Ascending aorta (tissue), 2 donors: ENCODE measurements at regions not wholly inside any gene's neighbourhood (a gene's known extent, or its start where the extent isn't known, plus 50 kb on each side); places are given as distances from the start of the nearest gene placed in this dataset.

Source experiments
- DNase-seq, 2 donors: peaks; one replicate each; pipeline ENCODE4 v3.0.0-alpha.2; 2019; ENCODE audit warnings: low spot score in 2 of 2
- H3K27ac ChIP-seq, 2 donors: fragments of 200-600 bp; sonication (generic); one replicate each; pipeline ENCODE4 v1.5.1; 2016 to 2017; ENCODE audit warnings: mild to moderate bottlenecking in 1 of 2
- H3K27me3 ChIP-seq: fragments of 200-600 bp; sonication (generic); one replicate; pipeline ENCODE4 v1.5.1; 2017
- H3K36me3 ChIP-seq, 2 donors: fragments of 200-600 bp; sonication (generic); one replicate each; pipeline ENCODE4 v1.5.1; 2016
- H3K4me1 ChIP-seq, 2 donors: fragments of 200-600 bp; sonication (generic); one replicate each; pipeline ENCODE4 v1.5.1; 2016 to 2017; ENCODE audit warnings: mild to moderate bottlenecking in 1 of 2
- H3K4me3 ChIP-seq, 2 donors: fragments of 200-600 bp; sonication (generic); one replicate each; pipeline ENCODE4 v1.5.1; 2016 to 2017; ENCODE audit warnings: mild to moderate bottlenecking in 1 of 2
- H3K9me3 ChIP-seq, 2 donors: fragments of 200-600 bp; sonication (generic); one replicate each; pipeline ENCODE4 v1.5.1; 2016
- CTCF ChIP-seq, 3 experiments: fragments of 200-600 bp in 2 of 3; fragments of 450-650 bp in 1 of 3; sonication (generic) in 2 of 3; IDR thresholded peaks; one replicate each; pipeline ENCODE4 v1.5.1; 2016 to 2019; ENCODE audit warnings: antibody characterized with exemption in 3 of 3, mild to moderate bottlenecking in 1 of 3, moderate library complexity in 1 of 3
- intact Hi-C: fragments of 100-400 bp; cut with DNase I; formaldehyde crosslinking; loops from one replicate; pipeline ENCODE4 v1.15.1; 2023

DNA sequence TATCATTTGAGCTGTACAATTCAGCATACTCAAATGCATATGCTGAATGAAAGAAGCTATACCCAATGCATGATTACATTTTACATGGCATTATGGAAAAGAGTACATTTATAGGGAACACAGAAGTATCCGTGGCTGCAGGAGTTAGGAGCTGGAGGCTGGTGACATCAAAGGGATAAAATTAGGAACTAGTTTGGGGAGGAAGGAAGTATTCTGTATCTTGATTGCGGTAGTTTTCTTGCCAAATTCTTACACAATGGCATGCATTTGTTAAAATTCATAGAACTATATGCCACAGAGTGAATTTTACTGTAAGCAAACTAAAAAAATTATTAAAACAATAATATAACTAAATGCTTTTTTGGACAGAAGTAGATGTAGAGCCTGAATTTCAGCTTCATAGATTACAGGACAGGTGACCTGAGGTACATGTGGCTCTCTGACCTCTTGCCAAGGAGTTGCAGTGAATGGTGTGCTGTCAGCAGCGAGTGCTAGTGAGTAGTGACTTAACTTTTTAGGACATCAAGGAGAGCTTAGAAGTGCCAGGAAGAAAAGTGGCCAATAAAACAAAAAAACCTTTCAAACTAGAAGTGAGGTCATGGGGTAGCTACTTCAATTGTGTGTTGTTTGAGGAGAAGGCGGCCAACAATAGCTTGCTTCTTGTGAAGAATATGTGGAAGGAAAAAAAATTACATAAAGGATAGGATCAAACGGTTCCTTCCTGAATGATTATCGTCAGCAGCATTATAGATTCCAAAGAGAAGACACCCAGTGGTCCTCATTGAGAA is 514.9 kb upstream of the CLINT1 start:
- Histone ChIP-seq H3K27ac (no peak overlapping the region), H3K4me1 (no peaks in the 10 kb centered on the region), H3K36me3 (no peaks in the 10 kb centered on the region), H3K27me3 (no peaks in the 10 kb centered on the region), H3K4me3 (no peak overlapping the region), H3K9me3 (no peaks in the 10 kb centered on the region)
- TF ChIP-seq CTCF (IDR thresholded peaks at IDR 0.05), result no peak
- no peak for DNase-seq
- intact Hi-C loops, result no loop called here

GRCh38 chr5:158369241-158369640 is 510.3 kb upstream of the CLINT1 start:
- no peaks in the 10 kb centered on the region for H3K27me3 ChIP-seq
- no peak overlapping the region for H3K27ac ChIP-seq
- H3K9me3 ChIP-seq, result no peaks in the 10 kb centered on the region
- intact Hi-C loops, result no loop called here
- DNase-seq, result no peak
- H3K36me3 ChIP-seq, result no peaks in the 10 kb centered on the region
- H3K4me3 ChIP-seq, result no peak overlapping the region
- no peak for TF ChIP-seq CTCF (IDR thresholded peaks at IDR 0.05)
- H3K4me1 ChIP-seq, result no peaks in the 10 kb centered on the region

- intact Hi-C loops, result no loop called here
- Histone ChIP-seq H3K36me3 (no peaks in the 10 kb centered on the region), H3K9me3 (no peaks in the 10 kb centered on the region), H3K4me3 (no peak overlapping the region), H3K27ac (no peak overlapping the region), H3K4me1 (no peaks in the 10 kb centered on the region), H3K27me3 (no peaks in the 10 kb centered on the region)
- no peak for DNase-seq
- no peak for TF ChIP-seq CTCF (IDR thresholded peaks at IDR 0.05)
Observed at GRCh38 chr5:158368686-158369085, 509.7 kb upstream of the CLINT1 start.

- Histone ChIP-seq H3K9me3 (no peaks in the 10 kb centered on the region), H3K36me3 (no peaks in the 10 kb centered on the region), H3K4me1 (no peaks in the 10 kb centered on the region), H3K4me3 (no peak overlapping the region), H3K27ac (no peak overlapping the region), H3K27me3 (no peaks in the 10 kb centered on the region)
- intact Hi-C loops, result no loop called here
- DNase-seq, result no peak
- no peak for TF ChIP-seq CTCF (IDR thresholded peaks at IDR 0.05)
Observed at GRCh38 chr5:158364367-158364766, 505.4 kb upstream of the CLINT1 start.

- no peak overlapping the region for H3K4me3 ChIP-seq
- intact Hi-C loops, result no loop called here
Observed at GRCh38 chr5:158354958-158355357, 496.0 kb upstream of the CLINT1 start.

More at GRCh38 chr5:158354958-158355357, 496.0 kb upstream of the CLINT1 start:
- Histone ChIP-seq H3K4me1 (no peaks in the 10 kb centered on the region), H3K36me3 (no peaks in the 10 kb centered on the region), H3K27ac (no peak overlapping the region), H3K27me3 (no peaks in the 10 kb centered on the region), H3K9me3 (no peaks in the 10 kb centered on the region)
- no peak for DNase-seq
- TF ChIP-seq CTCF (IDR thresholded peaks at IDR 0.05), result no peak
